H1 (cell line): ENCODE measurements at regions not wholly inside any gene's neighbourhood (a gene's known extent, or its start where the extent isn't known, plus 50 kb on each side); places are given as distances from the start of the nearest gene placed in this dataset.

Experiments
- CBX5 ChIP-seq: fragments of 300-800, 300-1000 bp; sonication (generic); IDR thresholded peaks from 2 replicates; pipeline ENCODE4 v1.7.1; 2016; ENCODE audit warnings: antibody characterized with exemption, low read length, low read depth
- CHD2 ChIP-seq: IDR thresholded peaks from 2 replicates; pipeline ENCODE4 v1.6.1; 2012; ENCODE audit warnings: low read length, improper control_type of control experiment
- EP300 ChIP-seq, 2 experiments: IDR thresholded peaks; 1 replicate in 1 of 2; 2 replicates in 1 of 2; pipeline ENCODE4 v1.6.1; 2011 to 2012; ENCODE audit warnings: low read depth in 2 of 2, low read length in 2 of 2, mild to moderate bottlenecking in 2 of 2, borderline replicate concordance in 1 of 2, inconsistent platforms in 1 of 2, moderate library complexity in 1 of 2
- EZH2 ChIP-seq: fragments of 200-600 bp; sonication (generic); IDR thresholded peaks from 2 replicates; pipeline ENCODE4 v1.7.1; 2012; ENCODE audit warnings: low read depth, mild to moderate bottlenecking, moderate library complexity, low read length, inconsistent platforms; ENCODE audit not compliant: severe bottlenecking
- NANOG ChIP-seq: IDR thresholded peaks from 2 replicates; pipeline ENCODE4 v1.6.1; 2011; ENCODE audit warnings: low read length, low read depth, mild to moderate bottlenecking, inconsistent platforms; ENCODE audit not compliant: insufficient read depth, poor library complexity, severe bottlenecking
- POLR2AphosphoS5 ChIP-seq: IDR thresholded peaks from 2 replicates; pipeline ENCODE4 v1.6.1; 2011; ENCODE audit warnings: low read depth, low read length
- TAF1 ChIP-seq: IDR thresholded peaks from 2 replicates; pipeline ENCODE4 v1.6.1; 2011; ENCODE audit warnings: mild to moderate bottlenecking, low read depth, low read length
- TAF7 ChIP-seq: optimal IDR thresholded peaks from 2 replicates; pipeline ENCODE3; 2011; ENCODE audit warnings: low read depth, mild to moderate bottlenecking, inconsistent platforms, low read length, moderate library complexity, borderline replicate concordance
- TCF12 ChIP-seq: IDR thresholded peaks from 2 replicates; pipeline ENCODE4 v1.6.1; 2011; ENCODE audit warnings: low read depth, mild to moderate bottlenecking, low read length
- YY1 ChIP-seq: IDR thresholded peaks from 2 replicates; pipeline ENCODE4 v1.6.1; 2011; ENCODE audit warnings: low read depth, mild to moderate bottlenecking, low read length
- TF ChIP-seq, protein P1 (sequence below), 3 experiments: IDR thresholded peaks; 1 replicate in 2 of 3; 2 replicates in 1 of 3; pipeline versions ENCODE4 v1.5.1 to v1.6.1; 2011; ENCODE audit warnings: low read length in 3 of 3, mild to moderate bottlenecking in 3 of 3, inconsistent platforms in 2 of 3, low read depth in 1 of 3, moderate library complexity in 1 of 3; ENCODE audit not compliant: insufficient read depth in 1 of 3; ENCODE audit errors: control extremely low read depth in 1 of 3

- TF ChIP-seq, protein P1, sequence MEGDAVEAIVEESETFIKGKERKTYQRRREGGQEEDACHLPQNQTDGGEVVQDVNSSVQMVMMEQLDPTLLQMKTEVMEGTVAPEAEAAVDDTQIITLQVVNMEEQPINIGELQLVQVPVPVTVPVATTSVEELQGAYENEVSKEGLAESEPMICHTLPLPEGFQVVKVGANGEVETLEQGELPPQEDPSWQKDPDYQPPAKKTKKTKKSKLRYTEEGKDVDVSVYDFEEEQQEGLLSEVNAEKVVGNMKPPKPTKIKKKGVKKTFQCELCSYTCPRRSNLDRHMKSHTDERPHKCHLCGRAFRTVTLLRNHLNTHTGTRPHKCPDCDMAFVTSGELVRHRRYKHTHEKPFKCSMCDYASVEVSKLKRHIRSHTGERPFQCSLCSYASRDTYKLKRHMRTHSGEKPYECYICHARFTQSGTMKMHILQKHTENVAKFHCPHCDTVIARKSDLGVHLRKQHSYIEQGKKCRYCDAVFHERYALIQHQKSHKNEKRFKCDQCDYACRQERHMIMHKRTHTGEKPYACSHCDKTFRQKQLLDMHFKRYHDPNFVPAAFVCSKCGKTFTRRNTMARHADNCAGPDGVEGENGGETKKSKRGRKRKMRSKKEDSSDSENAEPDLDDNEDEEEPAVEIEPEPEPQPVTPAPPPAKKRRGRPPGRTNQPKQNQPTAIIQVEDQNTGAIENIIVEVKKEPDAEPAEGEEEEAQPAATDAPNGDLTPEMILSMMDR (IDR thresholded peaks at IDR 0.05; ENCODE audit: control extremely low read depth in 1 of 3, insufficient read depth in 1 of 3, low read depth in 1 of 3, low read length in 3 of 3) = no peak
- TF ChIP-seq EZH2 = no peak
- TF ChIP-seq TAF7 = no peak
- no peak for TF ChIP-seq NANOG
- TF ChIP-seq CBX5 = no peak
- no peak for TF ChIP-seq EP300 (IDR thresholded peaks at IDR 0.05; ENCODE audit: borderline replicate concordance in 1 of 2, low read depth in 2 of 2, low read length in 2 of 2)
- TF ChIP-seq POLR2AphosphoS5 = no peak
- no peak for TF ChIP-seq YY1
- no peak for TF ChIP-seq TCF12
- no peak for TF ChIP-seq CHD2
- TF ChIP-seq TAF1 = no peak
These were observed 274.6 kb downstream of the CDH20 start for GRCh38 chr18:61607867-61608266.
